ENCODE measurements at regions not wholly inside any gene's neighbourhood (a gene's known extent, or its start where the extent isn't known, plus 50 kb on each side); places are given as distances from the start of the nearest gene placed in this dataset.

DNA sequence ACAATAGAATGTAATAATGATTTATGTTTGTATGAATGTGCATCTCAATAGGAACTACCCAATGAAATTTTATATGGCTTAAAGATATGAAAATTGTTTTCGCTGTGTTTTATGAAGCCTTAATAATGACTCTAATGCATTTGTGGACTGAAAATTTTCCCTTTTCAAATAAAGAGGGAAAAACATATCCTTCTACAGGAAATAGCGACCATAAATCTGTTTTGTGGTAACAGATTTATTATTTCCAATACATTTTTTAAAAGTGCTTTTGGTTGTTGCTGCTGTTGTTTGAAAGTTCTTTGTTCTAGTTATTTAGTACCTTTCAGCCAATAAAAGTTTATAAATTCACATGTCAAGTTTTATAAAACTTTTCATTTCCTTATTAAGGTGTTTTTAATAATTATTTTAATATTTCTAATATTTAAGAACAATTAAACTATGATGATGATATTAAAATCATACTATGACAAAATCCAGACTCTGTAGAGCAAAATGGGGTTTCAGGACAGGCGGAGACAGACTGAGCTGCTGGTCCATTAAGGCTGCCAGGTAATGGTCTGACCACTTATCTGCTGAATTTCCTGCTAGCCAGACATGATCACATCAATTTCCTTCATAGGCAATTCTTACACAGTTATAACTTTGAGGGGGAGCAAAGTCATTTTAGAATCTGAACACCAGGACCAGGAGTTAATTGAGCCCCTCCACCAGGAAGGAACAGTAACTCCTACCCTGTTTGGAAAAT is 65.7 kb upstream of the NEUROD1 start:
- TF ChIP-seq GATA2 (IDR thresholded peaks at IDR 0.05; ENCODE audit: low read depth, low read length) (no peak), GATA3 (IDR thresholded peaks at IDR 0.05; ENCODE audit: low read depth, low read length) (no peak)
